ENCODE measurements at regions not wholly inside any gene's neighbourhood (a gene's known extent, or its start where the extent isn't known, plus 50 kb on each side); places are given as distances from the start of the nearest gene placed in this dataset.

DNA sequence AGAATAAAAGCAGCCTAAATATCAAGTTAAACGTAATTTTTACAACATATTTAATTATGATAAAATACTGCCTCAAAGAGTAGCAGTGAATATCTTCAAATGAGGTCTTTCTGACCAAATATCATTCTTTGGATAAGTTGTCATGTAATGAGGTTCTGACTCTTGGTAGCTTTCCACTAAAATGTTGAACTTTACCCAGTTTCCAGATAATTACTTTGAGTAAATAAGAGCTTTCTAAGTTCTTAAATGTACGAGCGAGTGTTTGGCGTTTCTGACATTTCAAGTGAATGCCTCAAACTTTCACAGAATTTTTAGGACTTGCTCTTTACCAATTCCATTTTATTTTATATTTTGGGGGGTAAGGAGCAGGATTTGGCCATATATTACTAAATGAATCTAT, 1515.2 kb downstream of the FAM181B start:
- TF ChIP-seq, protein P1, sequence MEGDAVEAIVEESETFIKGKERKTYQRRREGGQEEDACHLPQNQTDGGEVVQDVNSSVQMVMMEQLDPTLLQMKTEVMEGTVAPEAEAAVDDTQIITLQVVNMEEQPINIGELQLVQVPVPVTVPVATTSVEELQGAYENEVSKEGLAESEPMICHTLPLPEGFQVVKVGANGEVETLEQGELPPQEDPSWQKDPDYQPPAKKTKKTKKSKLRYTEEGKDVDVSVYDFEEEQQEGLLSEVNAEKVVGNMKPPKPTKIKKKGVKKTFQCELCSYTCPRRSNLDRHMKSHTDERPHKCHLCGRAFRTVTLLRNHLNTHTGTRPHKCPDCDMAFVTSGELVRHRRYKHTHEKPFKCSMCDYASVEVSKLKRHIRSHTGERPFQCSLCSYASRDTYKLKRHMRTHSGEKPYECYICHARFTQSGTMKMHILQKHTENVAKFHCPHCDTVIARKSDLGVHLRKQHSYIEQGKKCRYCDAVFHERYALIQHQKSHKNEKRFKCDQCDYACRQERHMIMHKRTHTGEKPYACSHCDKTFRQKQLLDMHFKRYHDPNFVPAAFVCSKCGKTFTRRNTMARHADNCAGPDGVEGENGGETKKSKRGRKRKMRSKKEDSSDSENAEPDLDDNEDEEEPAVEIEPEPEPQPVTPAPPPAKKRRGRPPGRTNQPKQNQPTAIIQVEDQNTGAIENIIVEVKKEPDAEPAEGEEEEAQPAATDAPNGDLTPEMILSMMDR (conservative IDR thresholded peaks at IDR 0.05 in 1 of 2, IDR thresholded peaks at IDR 0.05 in 1 of 2; ENCODE audit: extremely low read depth in 1 of 2, insufficient read depth in 1 of 2, low read depth in 1 of 2, low read length in 2 of 2) = no peak
- TF ChIP-seq EZH2 (IDR thresholded peaks at IDR 0.05; ENCODE audit: borderline replicate concordance, low read length) = no peak

All from mammary epithelial cell (primary cell).